ENCODE measurements at regions not wholly inside any gene's neighbourhood (a gene's known extent, or its start where the extent isn't known, plus 50 kb on each side); places are given as distances from the start of the nearest gene placed in this dataset.

GRCh38 chr4:159434871-159435241, 332.0 kb downstream of the RAPGEF2 start (continued):
- TF ChIP-seq CHD7 (IDR thresholded peaks at IDR 0.05; ENCODE audit: insufficient replicate concordance, low read length): no peak

Measured in H1 (cell line).